ENCODE measurements at regions not wholly inside any gene's neighbourhood (a gene's known extent, or its start where the extent isn't known, plus 50 kb on each side); places are given as distances from the start of the nearest gene placed in this dataset.

DNA sequence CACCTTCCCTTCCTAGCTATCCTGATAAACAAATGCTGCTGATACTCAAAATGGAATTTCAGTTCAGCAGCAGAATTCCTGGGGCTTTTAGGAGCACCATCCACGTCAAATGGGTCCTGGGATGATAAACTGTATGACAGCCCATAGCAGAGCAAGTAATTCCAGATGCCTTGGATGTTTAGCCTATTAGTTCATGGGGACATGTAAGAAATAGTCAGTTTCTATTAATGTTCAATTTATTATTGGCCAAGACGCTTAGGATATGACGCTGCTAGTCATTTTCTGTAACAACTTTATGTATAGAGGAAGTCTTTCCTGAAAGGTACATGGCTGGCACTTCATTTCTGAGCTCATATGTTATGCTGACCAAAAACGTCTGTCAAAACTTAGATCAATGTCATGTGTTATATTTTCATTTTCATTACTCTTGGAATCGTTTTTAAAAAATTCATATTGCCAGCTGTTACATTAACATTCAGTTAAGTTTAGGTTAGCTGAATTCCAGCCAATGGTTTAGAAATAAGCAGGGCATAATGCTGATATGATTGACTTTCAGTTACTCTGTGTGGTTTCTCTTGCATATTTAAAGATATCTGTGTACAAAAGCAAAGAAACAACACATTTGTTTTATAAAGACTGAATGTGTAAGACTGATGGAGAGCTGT lies 243.8 kb downstream of the CSNK1G3 start:
- TF ChIP-seq, protein P1, sequence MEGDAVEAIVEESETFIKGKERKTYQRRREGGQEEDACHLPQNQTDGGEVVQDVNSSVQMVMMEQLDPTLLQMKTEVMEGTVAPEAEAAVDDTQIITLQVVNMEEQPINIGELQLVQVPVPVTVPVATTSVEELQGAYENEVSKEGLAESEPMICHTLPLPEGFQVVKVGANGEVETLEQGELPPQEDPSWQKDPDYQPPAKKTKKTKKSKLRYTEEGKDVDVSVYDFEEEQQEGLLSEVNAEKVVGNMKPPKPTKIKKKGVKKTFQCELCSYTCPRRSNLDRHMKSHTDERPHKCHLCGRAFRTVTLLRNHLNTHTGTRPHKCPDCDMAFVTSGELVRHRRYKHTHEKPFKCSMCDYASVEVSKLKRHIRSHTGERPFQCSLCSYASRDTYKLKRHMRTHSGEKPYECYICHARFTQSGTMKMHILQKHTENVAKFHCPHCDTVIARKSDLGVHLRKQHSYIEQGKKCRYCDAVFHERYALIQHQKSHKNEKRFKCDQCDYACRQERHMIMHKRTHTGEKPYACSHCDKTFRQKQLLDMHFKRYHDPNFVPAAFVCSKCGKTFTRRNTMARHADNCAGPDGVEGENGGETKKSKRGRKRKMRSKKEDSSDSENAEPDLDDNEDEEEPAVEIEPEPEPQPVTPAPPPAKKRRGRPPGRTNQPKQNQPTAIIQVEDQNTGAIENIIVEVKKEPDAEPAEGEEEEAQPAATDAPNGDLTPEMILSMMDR (IDR thresholded peaks at IDR 0.05; ENCODE audit: low read depth, low read length, missing input control) = no peak
- TF ChIP-seq, protein P2, sequence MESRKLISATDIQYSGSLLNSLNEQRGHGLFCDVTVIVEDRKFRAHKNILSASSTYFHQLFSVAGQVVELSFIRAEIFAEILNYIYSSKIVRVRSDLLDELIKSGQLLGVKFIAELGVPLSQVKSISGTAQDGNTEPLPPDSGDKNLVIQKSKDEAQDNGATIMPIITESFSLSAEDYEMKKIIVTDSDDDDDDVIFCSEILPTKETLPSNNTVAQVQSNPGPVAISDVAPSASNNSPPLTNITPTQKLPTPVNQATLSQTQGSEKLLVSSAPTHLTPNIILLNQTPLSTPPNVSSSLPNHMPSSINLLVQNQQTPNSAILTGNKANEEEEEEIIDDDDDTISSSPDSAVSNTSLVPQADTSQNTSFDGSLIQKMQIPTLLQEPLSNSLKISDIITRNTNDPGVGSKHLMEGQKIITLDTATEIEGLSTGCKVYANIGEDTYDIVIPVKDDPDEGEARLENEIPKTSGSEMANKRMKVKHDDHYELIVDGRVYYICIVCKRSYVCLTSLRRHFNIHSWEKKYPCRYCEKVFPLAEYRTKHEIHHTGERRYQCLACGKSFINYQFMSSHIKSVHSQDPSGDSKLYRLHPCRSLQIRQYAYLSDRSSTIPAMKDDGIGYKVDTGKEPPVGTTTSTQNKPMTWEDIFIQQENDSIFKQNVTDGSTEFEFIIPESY (IDR thresholded peaks at IDR 0.05) = no peak
